ENCODE measurements at regions not wholly inside any gene's neighbourhood (a gene's known extent, or its start where the extent isn't known, plus 50 kb on each side); places are given as distances from the start of the nearest gene placed in this dataset.

DNA sequence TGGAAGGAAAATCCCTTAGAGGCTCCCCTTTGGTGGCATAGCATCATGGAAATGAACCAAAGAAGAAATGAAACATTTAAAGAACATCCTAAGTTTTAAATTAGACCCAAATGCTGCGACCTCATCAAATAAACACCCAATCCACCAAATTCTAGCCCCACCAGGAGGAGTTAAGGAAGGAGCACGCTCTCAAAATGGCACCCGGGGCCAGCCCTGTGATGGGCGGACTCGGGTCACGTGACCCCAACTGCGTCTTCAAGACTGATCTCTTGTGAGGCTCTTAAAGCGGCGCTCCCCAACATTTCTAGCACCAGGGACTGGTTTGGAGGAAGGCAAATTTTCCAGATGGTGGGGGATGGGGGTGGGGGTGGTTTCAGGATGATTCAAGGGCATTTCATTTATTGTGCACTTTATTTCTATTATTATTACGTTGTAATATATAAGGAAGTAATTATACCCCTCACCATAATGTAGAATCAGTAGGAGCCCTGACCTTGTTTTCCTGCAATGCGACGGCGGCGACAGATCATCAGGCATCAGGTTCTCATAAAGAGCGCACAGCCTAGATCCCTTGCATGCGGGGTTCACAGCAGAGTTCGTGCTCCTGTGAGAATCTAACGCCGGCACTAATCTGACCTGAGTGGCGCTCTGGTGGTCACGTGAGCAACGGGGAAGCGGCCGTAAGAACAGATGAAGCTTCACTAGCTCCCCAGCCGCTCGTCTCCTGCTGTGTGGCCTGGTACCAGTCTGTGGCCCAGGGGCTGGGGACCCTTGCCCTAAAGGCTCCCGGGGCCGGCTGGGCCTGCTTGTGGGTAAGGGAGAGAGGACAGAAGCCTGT is 55.3 kb upstream of the SLC22A11 start:
- TF ChIP-seq CTCF (conservative IDR thresholded peaks at IDR 0.05) (no peak), ZFX (IDR thresholded peaks at IDR 0.05) (no peak)
